ENCODE measurements at regions not wholly inside any gene's neighbourhood (a gene's known extent, or its start where the extent isn't known, plus 50 kb on each side); places are given as distances from the start of the nearest gene placed in this dataset.

- Histone ChIP-seq H3K9ac (ENCODE audit: insufficient read depth, low read depth, low read length) (no peak overlapping the region), H3K4me3 (replicated peaks in 1 of 3; ENCODE audit: insufficient read depth in 1 of 3, low read depth in 2 of 3, low read length in 3 of 3) (no peak overlapping the region), H4K20me1 (ENCODE audit: insufficient read depth, low read length) (no peaks in the 10 kb centered on the region), H3K27ac (ENCODE audit: extremely low read length, insufficient read depth, low read length) (no peak overlapping the region), H3K9me3 (ENCODE audit: low read length) (no peaks in the 10 kb centered on the region), H3K4me1 (ENCODE audit: insufficient read depth, low read length) (peaks cover 41% of the 10 kb centered on the region), H2AFZ (ENCODE audit: low read length) (no peak overlapping the region), H3K36me3 (replicated peaks in 1 of 2; ENCODE audit: control insufficient read depth in 1 of 2, insufficient read depth in 2 of 2, low read length in 2 of 2) (no peaks in the 10 kb centered on the region), H3K27me3 (ENCODE audit: control insufficient read depth in 1 of 2, insufficient read depth in 2 of 2, low read length in 2 of 2) (peaks cover 0 to 6% of the 10 kb centered on the region in 2 experiments; a peak in 1 of 5 replicates), H3K79me2 (ENCODE audit: insufficient read depth, low read length) (no peaks in the 10 kb centered on the region), H3K4me2 (ENCODE audit: low read depth, low read length) (no peak overlapping the region)
- intact Hi-C loops (cut with micrococcal nuclease; ENCODE audit: unreplicated experiment): no loop called here
- ATAC-seq (no peak), FAIRE-seq (no peak), DNase-seq (ENCODE audit: low spot score) (no peak)
- in situ Hi-C loops (cut with HindIII; ENCODE audit: extremely low pct_ligation_motif_present, low pct_unique_long_range_greater_than_20kb): no loop called here
- no TSS peak for BruUV-seq (replicated peaks)
- ChIA-PET CTCF (ENCODE audit: low intra/inter-chr PET ratio, low total read pairs) (no interaction called here), POLR2A (no interaction called here)
- 43% methylated on average over 3 of the region's 3 CpGs for WGBS (ENCODE audit: low lambda C conversion rate)
- peak; percentile 84 for TF ChIP-seq CEBPB (IDR thresholded peaks at IDR 0.05; ENCODE audit: borderline replicate concordance, low read depth, low read length)
- TF ChIP-seq ZSCAN9 (CRISPR knock-in tag; IDR thresholded peaks at IDR 0.05; ENCODE audit: borderline replicate concordance): no peak
- TF ChIP-seq CEBPG (CRISPR knock-in tag; IDR thresholded peaks at IDR 0.05): peak; percentile 63
- TF ChIP-seq NR2F6 (IDR thresholded peaks at IDR 0.05): peak; percentile 59; the same call in 1 of the 2 replicates
- TF ChIP-seq NR2F6 (CRISPR knock-in tag; IDR thresholded peaks at IDR 0.05): peak; percentile 42; the same call in 1 of the 2 replicates
- TF ChIP-seq HOXD1 (CRISPR knock-in tag; IDR thresholded peaks at IDR 0.05): no peak
Observed at GRCh38 chr2:38492042-38492615, 110.6 kb downstream of the HNRNPLL start.

GRCh38 chr2:38491436-38491835, 111.3 kb downstream of the HNRNPLL start:
- TF ChIP-seq SNRNP70 (IDR thresholded peaks at IDR 0.05; ENCODE audit: low read depth, low read length): no peak
- TF ChIP-seq ESRRA (CRISPR knock-in tag; IDR thresholded peaks at IDR 0.05; ENCODE audit: low read depth): no peak
- TF ChIP-seq ZNF629 (CRISPR knock-in tag; conservative IDR thresholded peaks at IDR 0.05): peak; percentile 44; the same call in 1 of the 2 replicates
- no peak for TF ChIP-seq MBD4 (IDR thresholded peaks at IDR 0.05; ENCODE audit: borderline replicate concordance, low read length)
- TF ChIP-seq ZBTB38 (CRISPR knock-in tag; IDR thresholded peaks at IDR 0.05): no peak
- TF ChIP-seq ZNF446 (CRISPR knock-in tag; IDR thresholded peaks at IDR 0.05): no peak
- TF ChIP-seq, protein P1, sequence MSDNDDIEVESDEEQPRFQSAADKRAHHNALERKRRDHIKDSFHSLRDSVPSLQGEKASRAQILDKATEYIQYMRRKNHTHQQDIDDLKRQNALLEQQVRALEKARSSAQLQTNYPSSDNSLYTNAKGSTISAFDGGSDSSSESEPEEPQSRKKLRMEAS (IDR thresholded peaks at IDR 0.05): no peak
- TF ChIP-seq HDAC6 (IDR thresholded peaks at IDR 0.05; ENCODE audit: low read depth, low read length): no peak
- no peak for TF ChIP-seq CTCF (CRISPR knock-in tag; IDR thresholded peaks at IDR 0.05)
- H3K9ac ChIP-seq (ENCODE audit: insufficient read depth, low read depth, low read length): no peak overlapping the region
- CTCF ChIA-PET (ENCODE audit: low intra/inter-chr PET ratio, low total read pairs): no interaction called here
- BruUV-seq (replicated peaks): no TSS peak
- H4K20me1 ChIP-seq (ENCODE audit: insufficient read depth, low read length): no peaks in the 10 kb centered on the region
- WGBS (ENCODE audit: low lambda C conversion rate): 63% methylated on average over 5 of the region's 5 CpGs
- H3K4me2 ChIP-seq (ENCODE audit: low read depth, low read length): no peak overlapping the region
- DNase-seq (ENCODE audit: low spot score) (no peak), FAIRE-seq (no peak), ATAC-seq (no peak)
- H3K79me2 ChIP-seq (ENCODE audit: insufficient read depth, low read length): no peaks in the 10 kb centered on the region
- POLR2A ChIA-PET: no interaction called here
- no peaks in the 10 kb centered on the region for H3K36me3 ChIP-seq (replicated peaks in 1 of 2; ENCODE audit: control insufficient read depth in 1 of 2, insufficient read depth in 2 of 2, low read length in 2 of 2)
- no peaks in the 10 kb centered on the region for H3K9me3 ChIP-seq (ENCODE audit: low read length)
- no peak overlapping the region for H2AFZ ChIP-seq (ENCODE audit: low read length)
- H3K4me3 ChIP-seq (replicated peaks in 1 of 3; ENCODE audit: insufficient read depth in 1 of 3, low read depth in 2 of 3, low read length in 3 of 3): no peak overlapping the region
- intact Hi-C loops (cut with micrococcal nuclease; ENCODE audit: unreplicated experiment): no loop called here
- peaks cover 40% of the 10 kb centered on the region for H3K4me1 ChIP-seq (ENCODE audit: insufficient read depth, low read length)
- in situ Hi-C loops (cut with HindIII; ENCODE audit: extremely low pct_ligation_motif_present, low pct_unique_long_range_greater_than_20kb): no loop called here
- H3K27ac ChIP-seq (ENCODE audit: extremely low read length, insufficient read depth, low read length): no peak overlapping the region
- H3K27me3 ChIP-seq (ENCODE audit: control insufficient read depth in 1 of 2, insufficient read depth in 2 of 2, low read length in 2 of 2): peaks cover 0 to 10% of the 10 kb centered on the region in 2 experiments; a peak in 1 of 5 replicates
